ENCODE measurements at regions not wholly inside any gene's neighbourhood (a gene's known extent, or its start where the extent isn't known, plus 50 kb on each side); places are given as distances from the start of the nearest gene placed in this dataset.

DNA sequence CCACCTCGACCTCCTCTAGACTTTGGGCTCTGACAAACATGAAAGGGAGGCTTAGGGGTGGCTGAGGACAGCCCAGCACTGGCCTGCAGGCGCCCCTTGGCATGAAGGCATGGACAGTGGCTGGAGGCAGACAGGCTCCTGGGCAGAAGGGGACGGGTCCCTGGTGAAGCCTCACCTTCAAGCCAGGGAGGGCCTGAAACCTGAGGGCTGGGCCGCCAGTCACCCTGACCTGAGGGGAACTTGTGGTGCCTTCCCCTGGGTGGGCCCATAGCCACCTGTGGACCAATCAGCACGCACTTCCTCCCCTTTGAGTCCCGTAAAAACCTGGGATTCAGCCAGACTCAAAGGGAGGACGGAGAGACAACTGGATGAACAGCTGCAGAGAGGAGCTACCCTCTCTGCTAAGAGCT lies 90.4 kb upstream of the PUM3 start:
- H3K36me3 ChIP-seq (ENCODE audit: insufficient read depth, low read length), result no peaks in the 10 kb centered on the region
- no peak overlapping the region for H2AFZ ChIP-seq (ENCODE audit: low read length)
- H3K4me2 ChIP-seq (ENCODE audit: low read depth, low read length, poor library complexity, severe bottlenecking), result no peak overlapping the region
- H3K9me3 ChIP-seq (ENCODE audit: insufficient read depth, low read depth, low read length), result no peaks in the 10 kb centered on the region
- H4K20me1 ChIP-seq (ENCODE audit: insufficient read depth, low read length, poor library complexity, severe bottlenecking), result no peaks in the 10 kb centered on the region
- H3K27me3 ChIP-seq (ENCODE audit: insufficient read depth, low read length, poor library complexity, severe bottlenecking), result no peaks in the 10 kb centered on the region
- TF ChIP-seq EZH2phosphoT487 (IDR thresholded peaks at IDR 0.05; ENCODE audit: borderline replicate concordance), result no peak
- TF ChIP-seq, protein P1, sequence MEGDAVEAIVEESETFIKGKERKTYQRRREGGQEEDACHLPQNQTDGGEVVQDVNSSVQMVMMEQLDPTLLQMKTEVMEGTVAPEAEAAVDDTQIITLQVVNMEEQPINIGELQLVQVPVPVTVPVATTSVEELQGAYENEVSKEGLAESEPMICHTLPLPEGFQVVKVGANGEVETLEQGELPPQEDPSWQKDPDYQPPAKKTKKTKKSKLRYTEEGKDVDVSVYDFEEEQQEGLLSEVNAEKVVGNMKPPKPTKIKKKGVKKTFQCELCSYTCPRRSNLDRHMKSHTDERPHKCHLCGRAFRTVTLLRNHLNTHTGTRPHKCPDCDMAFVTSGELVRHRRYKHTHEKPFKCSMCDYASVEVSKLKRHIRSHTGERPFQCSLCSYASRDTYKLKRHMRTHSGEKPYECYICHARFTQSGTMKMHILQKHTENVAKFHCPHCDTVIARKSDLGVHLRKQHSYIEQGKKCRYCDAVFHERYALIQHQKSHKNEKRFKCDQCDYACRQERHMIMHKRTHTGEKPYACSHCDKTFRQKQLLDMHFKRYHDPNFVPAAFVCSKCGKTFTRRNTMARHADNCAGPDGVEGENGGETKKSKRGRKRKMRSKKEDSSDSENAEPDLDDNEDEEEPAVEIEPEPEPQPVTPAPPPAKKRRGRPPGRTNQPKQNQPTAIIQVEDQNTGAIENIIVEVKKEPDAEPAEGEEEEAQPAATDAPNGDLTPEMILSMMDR (conservative IDR thresholded peaks at IDR 0.05; ENCODE audit: low read length), result no peak
- H3K9me2 ChIP-seq (replicated peaks; ENCODE audit: low read depth, low read length), result no peaks in the 10 kb centered on the region
- no peak overlapping the region for H3K9ac ChIP-seq (ENCODE audit: low read depth, low read length, poor library complexity, severe bottlenecking)
- H3K79me2 ChIP-seq (ENCODE audit: insufficient read depth, low read length), result no peaks in the 10 kb centered on the region
- H3K4me1 ChIP-seq (ENCODE audit: insufficient read depth, low read length, poor library complexity, severe bottlenecking), result no peaks in the 10 kb centered on the region
- no peak overlapping the region for H3K4me3 ChIP-seq (ENCODE audit: low read length, poor library complexity, severe bottlenecking)
- no peaks in the 10 kb centered on the region for H3F3A ChIP-seq (ENCODE audit: low read depth)

DNA sequence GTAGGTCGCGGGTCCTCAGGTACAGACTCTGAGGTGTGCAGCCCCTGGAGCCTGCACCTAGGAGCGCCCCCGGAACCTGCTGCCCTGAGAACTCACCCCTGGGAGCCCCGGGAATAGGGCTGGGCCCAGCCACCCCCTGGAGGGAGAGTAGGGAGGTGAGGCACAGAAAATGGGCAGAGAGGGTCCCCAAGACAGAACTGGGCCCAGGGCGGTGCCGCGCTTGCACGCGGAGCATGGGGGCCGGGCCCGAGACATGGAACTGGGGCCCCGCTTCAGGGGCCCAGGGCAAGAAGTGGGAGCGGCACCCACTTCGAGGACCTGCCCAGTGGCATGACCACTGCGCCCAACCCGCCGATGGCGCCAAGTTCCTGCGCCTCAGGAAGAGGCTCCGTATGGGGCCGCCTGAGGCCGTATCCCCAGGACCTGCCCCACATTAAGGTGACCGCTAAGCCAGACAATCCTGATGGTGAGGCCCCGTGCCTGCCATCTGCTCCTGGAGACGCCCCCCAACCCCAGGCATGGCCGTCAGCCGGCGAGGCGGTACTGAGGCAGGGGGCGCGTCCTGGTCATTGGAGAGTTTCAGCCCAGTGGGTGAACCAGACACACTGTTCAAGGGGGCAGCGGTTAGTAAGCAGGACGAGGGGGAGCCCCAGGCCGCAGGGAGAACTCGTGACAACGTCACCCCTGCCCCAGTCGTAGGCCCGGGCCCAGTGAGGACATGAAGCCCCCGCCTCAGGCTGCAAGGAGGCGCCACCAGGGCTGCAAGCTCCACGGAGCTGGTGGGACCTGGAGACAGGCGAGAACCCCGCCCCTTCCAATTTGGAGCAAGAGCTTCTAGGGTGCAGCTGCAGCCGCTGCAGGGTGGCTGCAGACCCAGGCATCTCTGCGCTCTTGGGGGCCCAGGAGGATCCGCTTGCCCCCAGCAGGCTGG lies 89.5 kb upstream of the PUM3 start:
- no peaks in the 10 kb centered on the region for H3K9me2 ChIP-seq (replicated peaks; ENCODE audit: low read depth, low read length)
- H3K9me3 ChIP-seq (ENCODE audit: insufficient read depth, low read depth, low read length), result no peaks in the 10 kb centered on the region
- no peak for TF ChIP-seq EZH2phosphoT487 (IDR thresholded peaks at IDR 0.05; ENCODE audit: borderline replicate concordance)
- TF ChIP-seq, protein P1 (conservative IDR thresholded peaks at IDR 0.05; ENCODE audit: low read length), result no peak
- no peaks in the 10 kb centered on the region for H3K79me2 ChIP-seq (ENCODE audit: insufficient read depth, low read length)
- no peak overlapping the region for H3K9ac ChIP-seq (ENCODE audit: low read depth, low read length, poor library complexity, severe bottlenecking)
- H3K4me1 ChIP-seq (ENCODE audit: insufficient read depth, low read length, poor library complexity, severe bottlenecking), result no peaks in the 10 kb centered on the region
- no peak overlapping the region for H3K4me3 ChIP-seq (ENCODE audit: low read length, poor library complexity, severe bottlenecking)
- no peaks in the 10 kb centered on the region for H4K20me1 ChIP-seq (ENCODE audit: insufficient read depth, low read length, poor library complexity, severe bottlenecking)
- no peak overlapping the region for H3K4me2 ChIP-seq (ENCODE audit: low read depth, low read length, poor library complexity, severe bottlenecking)
- H3K27me3 ChIP-seq (ENCODE audit: insufficient read depth, low read length, poor library complexity, severe bottlenecking), result no peaks in the 10 kb centered on the region
- H2AFZ ChIP-seq (ENCODE audit: low read length), result no peak overlapping the region
- H3K36me3 ChIP-seq (ENCODE audit: insufficient read depth, low read length), result no peaks in the 10 kb centered on the region
- H3F3A ChIP-seq (ENCODE audit: low read depth), result no peaks in the 10 kb centered on the region

DNA sequence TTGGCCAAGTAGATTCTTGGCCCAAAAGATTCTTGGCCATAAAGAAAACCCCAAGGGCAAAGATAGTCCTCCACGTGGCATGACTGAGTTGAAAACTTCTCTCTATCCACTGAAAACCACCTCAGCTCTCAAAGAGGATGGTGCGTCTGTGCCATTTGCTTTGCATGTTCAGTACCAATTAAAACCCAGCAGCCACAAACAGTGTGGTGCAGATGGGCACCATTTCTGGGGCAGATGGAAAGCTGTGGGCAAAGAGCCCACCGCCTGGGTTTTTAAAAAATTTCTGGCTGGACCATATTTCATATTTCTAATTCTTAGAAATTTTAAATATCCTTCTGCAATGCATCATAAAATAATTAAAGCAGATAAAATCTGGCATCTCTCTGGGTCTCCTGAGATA lies 84.5 kb upstream of the PUM3 start:
- TF ChIP-seq, protein P1 (conservative IDR thresholded peaks at IDR 0.05; ENCODE audit: low read length), result no peak
- TF ChIP-seq EZH2phosphoT487 (IDR thresholded peaks at IDR 0.05; ENCODE audit: borderline replicate concordance), result no peak
- no peaks in the 10 kb centered on the region for H3K9me3 ChIP-seq (ENCODE audit: insufficient read depth, low read depth, low read length)
- no peaks in the 10 kb centered on the region for H3K9me2 ChIP-seq (replicated peaks; ENCODE audit: low read depth, low read length)
- no peak overlapping the region for H3K9ac ChIP-seq (ENCODE audit: low read depth, low read length, poor library complexity, severe bottlenecking)
- no peaks in the 10 kb centered on the region for H3K36me3 ChIP-seq (ENCODE audit: insufficient read depth, low read length)
- H4K20me1 ChIP-seq (ENCODE audit: insufficient read depth, low read length, poor library complexity, severe bottlenecking), result no peaks in the 10 kb centered on the region
- no peak overlapping the region for H3K4me2 ChIP-seq (ENCODE audit: low read depth, low read length, poor library complexity, severe bottlenecking)
- no peaks in the 10 kb centered on the region for H3K79me2 ChIP-seq (ENCODE audit: insufficient read depth, low read length)
- peaks cover 11% of the 10 kb centered on the region for H3K4me1 ChIP-seq (ENCODE audit: insufficient read depth, low read length, poor library complexity, severe bottlenecking)
- H3K27me3 ChIP-seq (ENCODE audit: insufficient read depth, low read length, poor library complexity, severe bottlenecking), result no peaks in the 10 kb centered on the region
- no peak overlapping the region for H2AFZ ChIP-seq (ENCODE audit: low read length)
- no peaks in the 10 kb centered on the region for H3F3A ChIP-seq (ENCODE audit: low read depth)
- H3K4me3 ChIP-seq (ENCODE audit: low read length, poor library complexity, severe bottlenecking), result no peak overlapping the region

All from Loucy (cell line).